Fibroblast of mammary gland (primary cell): ENCODE measurements at regions not wholly inside any gene's neighbourhood (a gene's known extent, or its start where the extent isn't known, plus 50 kb on each side); places are given as distances from the start of the nearest gene placed in this dataset.
A peak's percentile ranks its signal among the peaks of the same experiment; 100 is the strongest.

ENCODE experiments used
- DNase-seq: peaks from one replicate; pipeline ENCODE4 v3.0.0-alpha.2; 2010; ENCODE audit warnings: low read depth
- H3K4me3 ChIP-seq: 2 replicates; pipeline ENCODE4 v1.5.1; 2011; ENCODE audit warnings: low read depth, mild to moderate bottlenecking, low read length, moderate library complexity; ENCODE audit not compliant: control insufficient read depth
- CTCF ChIP-seq: conservative IDR thresholded peaks from 2 replicates; pipeline ENCODE4 v1.5.1; 2011; ENCODE audit warnings: low read depth, low read length, inconsistent platforms; ENCODE audit not compliant: control insufficient read depth, insufficient read depth

GRCh38 chr2:220847589-220847988 lies 724.5 kb downstream of the EPHA4 start:
- TF ChIP-seq CTCF, result no peak
- no peak overlapping the region for H3K4me3 ChIP-seq
- DNase-seq, result peak; percentile 85

GRCh38 chr2:220849433-220849832 lies 722.7 kb downstream of the EPHA4 start:
- no peak for DNase-seq
- H3K4me3 ChIP-seq, result no peak overlapping the region
- no peak for TF ChIP-seq CTCF

- DNase-seq, result no peak
- TF ChIP-seq CTCF, result no peak
- H3K4me3 ChIP-seq, result no peak overlapping the region
These were observed 722.0 kb downstream of the EPHA4 start for GRCh38 chr2:220850116-220850515.

GRCh38 chr2:220855296-220855695 lies 716.8 kb downstream of the EPHA4 start:
- TF ChIP-seq CTCF, result no peak
- H3K4me3 ChIP-seq, result no peak overlapping the region
- peak; percentile 55 for DNase-seq

- no peak for DNase-seq
- TF ChIP-seq CTCF, result no peak
- H3K4me3 ChIP-seq, result no peak overlapping the region
These were observed 715.6 kb downstream of the EPHA4 start for GRCh38 chr2:220856486-220856885.

GRCh38 chr2:220857368-220857767 lies 714.7 kb downstream of the EPHA4 start:
- H3K4me3 ChIP-seq, result no peak overlapping the region
- no peak for TF ChIP-seq CTCF
- no peak for DNase-seq

GRCh38 chr2:220858101-220858500 lies 714.0 kb downstream of the EPHA4 start:
- DNase-seq, result no peak
- TF ChIP-seq CTCF, result no peak
- H3K4me3 ChIP-seq, result no peak overlapping the region
